T47D (cell line): ENCODE measurements at regions not wholly inside any gene's neighbourhood (a gene's known extent, or its start where the extent isn't known, plus 50 kb on each side); places are given as distances from the start of the nearest gene placed in this dataset.

ENCODE experiments used
- DNase-seq, 2 experiments: peaks; one replicate each; pipeline versions ENCODE4 v3.0.0 to v3.0.0-alpha.2; 2011 to 2012; ENCODE audit warnings: low read depth in 1 of 2, low spot score in 1 of 2
- JUND ChIP-seq: IDR thresholded peaks from 2 replicates; pipeline ENCODE4 v1.6.1; 2012; ENCODE audit warnings: low read depth
- in situ Hi-C: cut with HindIII; loops from 2 replicates; pipeline ENCODE4 v1.10.0; 2016; ENCODE audit warnings: low sequenced_read_pairs, low pct_unique_long_range_greater_than_20kb

DNA sequence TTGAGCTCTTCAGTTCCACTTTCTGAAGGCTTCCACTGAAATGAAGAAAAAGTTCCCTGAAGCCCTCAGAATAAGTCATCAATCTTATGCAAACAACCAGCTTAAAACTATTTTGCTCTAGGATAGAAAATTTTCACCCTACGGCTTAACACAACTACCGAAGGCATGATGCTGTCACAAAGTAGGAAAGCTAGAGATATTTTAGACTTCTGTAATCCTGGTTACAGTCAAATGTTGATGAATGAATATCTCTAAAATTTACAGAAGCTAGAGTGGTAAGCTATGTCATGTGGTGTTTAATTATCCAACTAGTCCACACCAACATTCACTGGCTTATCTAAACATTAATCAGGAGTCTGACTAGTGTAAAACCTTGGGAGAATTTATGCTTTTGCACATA, 197.9 kb downstream of the SUCLA2 start:
- in situ Hi-C loops, result no loop called here
- no peak for DNase-seq
- no peak for TF ChIP-seq JUND

DNA sequence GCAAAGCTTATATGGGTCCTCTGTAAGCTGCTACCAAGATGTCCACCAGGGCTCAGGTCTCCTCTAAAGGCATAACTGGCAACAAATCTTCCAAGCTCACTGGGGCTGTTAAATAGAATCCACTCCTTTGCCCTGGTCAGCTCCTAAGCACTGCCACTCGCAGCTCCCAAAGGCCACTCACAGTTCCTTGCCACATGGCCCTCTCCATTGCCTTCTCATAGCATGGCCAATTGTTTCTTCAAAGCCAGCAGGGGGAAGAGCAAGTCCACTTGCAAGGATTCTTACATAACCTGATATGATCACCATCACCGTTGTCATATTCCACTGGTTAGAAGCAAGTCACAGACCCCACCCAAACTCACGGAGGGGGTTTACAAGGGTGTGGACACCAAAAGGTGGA, 199.5 kb downstream of the SUCLA2 start:
- no peak for TF ChIP-seq JUND
- in situ Hi-C loops, result no loop called here
- DNase-seq, result no peak

GRCh38 chr13:47800593-47800992, 200.5 kb downstream of the SUCLA2 start:
- in situ Hi-C loops, result no loop called here
- no peak for DNase-seq
- no peak for TF ChIP-seq JUND

GRCh38 chr13:47798906-47799305, 202.2 kb downstream of the SUCLA2 start:
- in situ Hi-C loops, result no loop called here
- no peak for TF ChIP-seq JUND
- no peak for DNase-seq

DNA sequence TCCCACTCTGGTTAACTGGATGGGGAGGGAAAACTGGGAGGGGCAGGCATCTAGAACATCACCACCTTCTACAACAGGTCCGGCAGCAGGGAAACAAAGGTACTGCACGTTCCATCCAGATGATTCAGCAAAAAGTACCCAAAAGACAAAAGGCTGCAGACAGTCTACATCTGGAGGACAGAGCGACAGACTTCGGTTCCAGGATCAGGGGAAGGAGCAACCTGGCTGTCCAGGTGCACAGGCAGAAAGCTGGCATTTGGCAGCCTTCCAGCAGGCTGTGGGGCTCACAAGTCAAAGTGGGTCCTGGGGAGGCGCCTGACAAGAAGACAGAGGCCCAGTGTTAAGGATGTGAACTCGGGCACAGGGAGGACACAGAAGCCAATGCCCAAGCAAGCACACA, 202.9 kb downstream of the SUCLA2 start:
- TF ChIP-seq JUND, result no peak
- in situ Hi-C loops, result no loop called here
- no peak for DNase-seq

DNA sequence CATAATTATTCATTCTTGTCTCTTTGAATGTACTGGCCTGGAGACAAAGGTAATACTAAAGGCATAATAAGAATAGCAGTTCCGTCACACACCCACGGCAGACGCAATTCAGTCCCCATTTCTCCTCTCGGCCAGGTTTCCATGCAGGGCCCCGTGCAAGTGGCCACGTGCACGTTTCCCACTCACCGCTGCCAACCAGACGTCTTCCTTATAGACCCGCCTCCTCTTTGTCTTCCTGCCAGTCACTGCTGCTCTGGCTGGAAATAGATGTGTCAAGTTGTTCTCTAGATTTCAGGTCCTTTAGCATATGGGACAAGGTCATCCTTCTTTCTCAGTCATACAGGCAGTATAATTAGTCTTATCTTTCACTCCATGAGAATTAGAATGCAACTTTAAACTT, 204.3 kb downstream of the SUCLA2 start:
- in situ Hi-C loops, result no loop called here
- no peak for DNase-seq
- no peak for TF ChIP-seq JUND

DNA sequence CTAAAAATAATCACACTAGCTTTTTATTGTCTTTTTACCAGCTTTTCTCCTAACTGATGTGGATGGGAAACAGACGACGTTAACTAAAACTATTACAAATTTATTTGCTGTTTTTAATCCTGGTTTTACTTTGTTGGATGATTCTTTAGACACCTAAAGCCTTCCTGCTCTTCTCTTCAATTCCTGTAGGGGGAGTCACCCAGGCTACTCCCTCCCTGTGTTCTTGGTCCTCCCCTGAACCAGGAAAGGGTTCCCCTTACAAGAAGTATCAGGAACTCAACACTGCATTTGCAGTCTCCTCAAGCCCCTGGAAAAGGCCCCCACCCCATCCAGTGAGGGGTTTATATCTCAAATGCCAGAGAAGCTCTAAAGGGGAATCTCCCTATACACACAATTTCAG, 206.1 kb downstream of the SUCLA2 start:
- in situ Hi-C loops, result no loop called here
- TF ChIP-seq JUND, result no peak
- peak in 1 of 2 experiments; percentile 11 for DNase-seq

- no peak for TF ChIP-seq JUND
- no peak for DNase-seq
- in situ Hi-C loops, result no loop called here
These were observed 210.3 kb downstream of the SUCLA2 start for GRCh38 chr13:47790755-47791154.

DNA sequence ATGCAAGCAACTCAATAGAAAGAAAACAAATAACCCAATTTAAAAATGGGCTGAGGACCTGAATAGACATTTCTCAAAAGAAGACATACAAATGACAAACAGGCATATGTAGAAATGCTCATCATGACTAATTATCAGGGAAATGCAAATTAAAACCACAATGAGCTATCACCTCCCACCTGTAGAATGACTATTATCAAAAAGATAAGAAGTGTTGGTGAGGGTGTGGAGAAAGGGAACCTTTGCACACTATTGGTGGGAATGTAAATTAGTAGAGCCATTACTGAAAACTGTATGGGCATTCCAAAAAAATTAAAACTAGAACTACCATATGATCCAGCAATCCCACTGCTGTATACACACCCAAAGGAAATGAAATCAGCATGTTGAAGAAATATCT, 212.2 kb downstream of the SUCLA2 start:
- no peak for DNase-seq
- in situ Hi-C loops, result no loop called here
- no peak for TF ChIP-seq JUND

- no peak for TF ChIP-seq JUND
- no peak for DNase-seq
- in situ Hi-C loops, result no loop called here
These were observed 226.4 kb downstream of the SUCLA2 start for GRCh38 chr13:47774671-47774994.

DNA sequence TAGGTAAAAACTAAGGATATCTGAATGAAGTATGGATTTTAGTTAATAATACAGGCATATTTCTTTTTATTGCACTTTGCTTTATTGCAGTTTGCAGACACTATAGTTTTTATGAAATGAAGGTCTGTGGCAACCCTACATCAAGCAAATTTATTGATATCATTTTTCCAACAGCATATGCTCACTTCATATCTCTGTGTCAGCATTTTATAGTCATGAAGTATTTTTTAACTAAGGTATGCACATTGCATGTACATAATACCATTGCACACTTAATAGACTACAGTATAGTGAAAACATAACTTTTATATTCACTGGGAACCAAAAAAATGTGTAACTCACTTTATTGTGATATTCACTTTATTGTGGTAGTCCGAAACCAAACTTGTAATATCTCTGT, 236.3 kb downstream of the SUCLA2 start:
- TF ChIP-seq JUND, result no peak
- in situ Hi-C loops, result no loop called here
- DNase-seq, result no peak

DNA sequence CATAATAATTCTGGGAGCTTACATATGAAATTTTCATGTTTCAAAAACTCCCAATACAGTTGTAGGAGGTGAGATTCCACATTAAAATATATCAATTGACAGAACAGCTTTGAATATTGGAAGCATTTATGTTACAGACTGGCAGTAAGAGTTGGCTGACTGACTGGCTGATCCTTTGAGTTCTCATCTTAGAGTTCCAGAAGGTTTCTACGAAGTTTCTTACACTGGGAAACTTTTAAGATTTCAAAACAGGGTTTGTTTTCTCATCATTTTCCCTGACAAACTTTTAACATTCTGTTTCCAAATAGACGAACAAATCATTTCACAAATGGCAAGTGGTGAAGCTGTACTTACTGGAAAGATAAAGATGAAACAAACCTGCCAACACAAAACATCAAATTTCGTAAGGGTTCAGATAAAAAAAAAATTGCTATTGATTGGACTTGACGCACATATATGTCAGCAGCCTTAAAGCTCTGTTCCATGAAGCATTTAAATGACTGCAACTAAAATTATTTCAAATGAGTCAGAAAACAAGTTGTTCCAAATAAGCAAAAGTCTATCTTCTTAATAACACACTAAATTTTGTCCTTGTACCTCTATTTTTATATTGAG, 243.5 kb downstream of the SUCLA2 start:
- no peak for TF ChIP-seq JUND
- no peak for DNase-seq
- in situ Hi-C loops, result no loop called here

DNA sequence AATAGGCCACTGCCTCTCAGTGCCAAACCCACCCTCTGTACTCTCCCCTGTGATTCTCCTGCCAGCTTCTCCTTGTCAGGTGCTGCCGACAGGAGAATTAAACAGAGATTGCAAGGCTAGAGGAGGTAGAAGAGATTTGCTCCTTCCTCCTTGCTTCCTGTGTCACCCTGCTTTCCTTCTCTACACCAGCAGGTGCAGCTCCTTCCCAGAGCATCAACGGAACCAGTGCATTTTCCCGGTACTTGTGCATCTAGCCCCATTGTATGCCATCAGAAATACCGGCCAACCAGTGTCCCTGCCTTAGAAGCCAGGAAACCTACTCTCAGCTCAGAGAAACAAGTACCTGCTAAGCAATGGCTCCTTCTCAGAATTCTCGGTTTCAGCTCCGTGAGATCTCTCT, 253.2 kb downstream of the SUCLA2 start:
- no peak for TF ChIP-seq JUND
- in situ Hi-C loops, result no loop called here

GRCh38 chr13:47726394-47726793, 274.7 kb downstream of the SUCLA2 start:
- DNase-seq, result no peak
- in situ Hi-C loops, result no loop called here
- TF ChIP-seq JUND, result no peak

More for the DNA sequence above, 253.2 kb downstream of the SUCLA2 start:
- peak in 1 of 2 experiments; percentile 66 for DNase-seq
